NB4 (cell line): ENCODE measurements at regions not wholly inside any gene's neighbourhood (a gene's known extent, or its start where the extent isn't known, plus 50 kb on each side); places are given as distances from the start of the nearest gene placed in this dataset.

Experiments
- MAX ChIP-seq: IDR thresholded peaks from 2 replicates; pipeline ENCODE4 v1.6.1; 2011; ENCODE audit warnings: low read depth, low read length
- MYC ChIP-seq: IDR thresholded peaks from 2 replicates; pipeline ENCODE4 v1.6.1; 2011; ENCODE audit warnings: low read depth, low read length
- POLR2A ChIP-seq: IDR thresholded peaks from 2 replicates; pipeline ENCODE4 v1.6.1; 2011; ENCODE audit warnings: mild to moderate bottlenecking; ENCODE audit not compliant: insufficient read length; ENCODE audit errors: extremely low read depth
- TF ChIP-seq, protein P1 (sequence below): IDR thresholded peaks from one replicate; pipeline ENCODE4 v1.5.1; 2012; ENCODE audit warnings: low read depth, low read length

DNA sequence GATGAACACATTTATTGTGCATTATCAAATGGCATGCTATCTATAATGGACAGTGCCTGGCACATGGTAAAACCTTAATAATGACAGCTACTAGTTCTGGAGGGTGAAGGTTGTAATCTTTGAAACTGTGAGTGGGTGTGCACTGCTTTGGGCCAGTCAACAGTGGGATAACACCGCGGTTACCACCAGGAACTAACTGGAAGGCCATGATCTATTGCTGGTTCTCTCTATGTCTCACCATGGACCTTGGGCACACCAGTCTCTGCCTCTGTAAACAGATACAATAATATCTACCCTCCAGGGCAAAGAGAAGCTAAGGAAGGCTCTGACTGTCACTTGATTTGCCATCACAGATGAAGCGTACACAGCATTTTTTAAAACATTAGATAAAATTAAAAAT lies 198.6 kb upstream of the ESRRG start:
- TF ChIP-seq, protein P1, sequence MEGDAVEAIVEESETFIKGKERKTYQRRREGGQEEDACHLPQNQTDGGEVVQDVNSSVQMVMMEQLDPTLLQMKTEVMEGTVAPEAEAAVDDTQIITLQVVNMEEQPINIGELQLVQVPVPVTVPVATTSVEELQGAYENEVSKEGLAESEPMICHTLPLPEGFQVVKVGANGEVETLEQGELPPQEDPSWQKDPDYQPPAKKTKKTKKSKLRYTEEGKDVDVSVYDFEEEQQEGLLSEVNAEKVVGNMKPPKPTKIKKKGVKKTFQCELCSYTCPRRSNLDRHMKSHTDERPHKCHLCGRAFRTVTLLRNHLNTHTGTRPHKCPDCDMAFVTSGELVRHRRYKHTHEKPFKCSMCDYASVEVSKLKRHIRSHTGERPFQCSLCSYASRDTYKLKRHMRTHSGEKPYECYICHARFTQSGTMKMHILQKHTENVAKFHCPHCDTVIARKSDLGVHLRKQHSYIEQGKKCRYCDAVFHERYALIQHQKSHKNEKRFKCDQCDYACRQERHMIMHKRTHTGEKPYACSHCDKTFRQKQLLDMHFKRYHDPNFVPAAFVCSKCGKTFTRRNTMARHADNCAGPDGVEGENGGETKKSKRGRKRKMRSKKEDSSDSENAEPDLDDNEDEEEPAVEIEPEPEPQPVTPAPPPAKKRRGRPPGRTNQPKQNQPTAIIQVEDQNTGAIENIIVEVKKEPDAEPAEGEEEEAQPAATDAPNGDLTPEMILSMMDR = no peak
- TF ChIP-seq POLR2A = no peak
- TF ChIP-seq MAX = no peak
- TF ChIP-seq MYC = no peak
